ENCODE measurements at regions not wholly inside any gene's neighbourhood (a gene's known extent, or its start where the extent isn't known, plus 50 kb on each side); places are given as distances from the start of the nearest gene placed in this dataset.

DNA sequence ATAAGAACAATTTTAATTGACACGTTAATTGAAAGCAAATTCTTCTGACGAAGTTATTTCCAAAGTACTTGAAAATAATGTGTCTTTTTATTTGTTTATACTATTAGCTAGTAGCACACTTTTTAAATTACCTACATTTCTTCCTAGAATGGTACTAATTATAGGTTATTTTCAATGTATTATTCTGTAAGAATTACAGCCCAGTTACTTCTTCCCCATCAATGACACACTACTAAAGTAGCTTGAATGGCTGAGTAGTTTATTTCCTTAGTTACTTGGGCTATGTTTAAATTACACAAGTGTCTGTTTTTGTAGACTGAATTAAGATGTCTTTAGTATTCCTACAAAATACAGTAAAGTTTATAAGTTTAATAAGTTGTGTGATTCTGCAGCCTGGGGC is 217.6 kb upstream of the IL12A start:
- H3K36me3 ChIP-seq (replicated peaks in 1 of 2; ENCODE audit: control insufficient read depth in 1 of 2, insufficient read depth in 2 of 2, low read length in 1 of 2): peaks cover 0 to 7% of the 10 kb centered on the region in 2 experiments
- no peak overlapping the region for H3K4me2 ChIP-seq
- TF ChIP-seq SIN3A (IDR thresholded peaks at IDR 0.05; ENCODE audit: borderline replicate concordance, low read depth, low read length) (no peak), CTCF (IDR thresholded peaks at IDR 0.05) (no peak), TAF1 (IDR thresholded peaks at IDR 0.05; ENCODE audit: borderline replicate concordance, low read depth, low read length) (no peak), RAD21 (IDR thresholded peaks at IDR 0.05; ENCODE audit: low read length) (no peak), NFIC (IDR thresholded peaks at IDR 0.05; ENCODE audit: borderline replicate concordance) (no peak), NRF1 (IDR thresholded peaks at IDR 0.05; ENCODE audit: low read depth, low read length) (no peak), RCOR1 (IDR thresholded peaks at IDR 0.05; ENCODE audit: low read length) (no peak), POLR2AphosphoS5 (IDR thresholded peaks at IDR 0.05; ENCODE audit: low read depth, low read length) (no peak), TCF12 (IDR thresholded peaks at IDR 0.05) (no peak), MEF2A (IDR thresholded peaks at IDR 0.05; ENCODE audit: borderline replicate concordance, low read depth) (no peak), ELF1 (IDR thresholded peaks at IDR 0.05) (no peak), RFX5 (IDR thresholded peaks at IDR 0.05; ENCODE audit: low read length) (no peak), FOSL2 (IDR thresholded peaks at IDR 0.05; ENCODE audit: borderline replicate concordance, low read depth) (no peak), TEAD4 (IDR thresholded peaks at IDR 0.05; ENCODE audit: borderline replicate concordance, insufficient read depth) (no peak), GATA2 (CRISPR knock-in tag; IDR thresholded peaks at IDR 0.05) (no peak)
- TF ChIP-seq, protein P1, sequence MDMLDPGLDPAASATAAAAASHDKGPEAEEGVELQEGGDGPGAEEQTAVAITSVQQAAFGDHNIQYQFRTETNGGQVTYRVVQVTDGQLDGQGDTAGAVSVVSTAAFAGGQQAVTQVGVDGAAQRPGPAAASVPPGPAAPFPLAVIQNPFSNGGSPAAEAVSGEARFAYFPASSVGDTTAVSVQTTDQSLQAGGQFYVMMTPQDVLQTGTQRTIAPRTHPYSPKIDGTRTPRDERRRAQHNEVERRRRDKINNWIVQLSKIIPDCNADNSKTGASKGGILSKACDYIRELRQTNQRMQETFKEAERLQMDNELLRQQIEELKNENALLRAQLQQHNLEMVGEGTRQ (IDR thresholded peaks at IDR 0.05; ENCODE audit: borderline replicate concordance, low read depth, low read length): no peak
- TF ChIP-seq, protein P2, sequence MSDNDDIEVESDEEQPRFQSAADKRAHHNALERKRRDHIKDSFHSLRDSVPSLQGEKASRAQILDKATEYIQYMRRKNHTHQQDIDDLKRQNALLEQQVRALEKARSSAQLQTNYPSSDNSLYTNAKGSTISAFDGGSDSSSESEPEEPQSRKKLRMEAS (IDR thresholded peaks at IDR 0.05; ENCODE audit: low read depth): no peak
- TF ChIP-seq, protein P3, sequence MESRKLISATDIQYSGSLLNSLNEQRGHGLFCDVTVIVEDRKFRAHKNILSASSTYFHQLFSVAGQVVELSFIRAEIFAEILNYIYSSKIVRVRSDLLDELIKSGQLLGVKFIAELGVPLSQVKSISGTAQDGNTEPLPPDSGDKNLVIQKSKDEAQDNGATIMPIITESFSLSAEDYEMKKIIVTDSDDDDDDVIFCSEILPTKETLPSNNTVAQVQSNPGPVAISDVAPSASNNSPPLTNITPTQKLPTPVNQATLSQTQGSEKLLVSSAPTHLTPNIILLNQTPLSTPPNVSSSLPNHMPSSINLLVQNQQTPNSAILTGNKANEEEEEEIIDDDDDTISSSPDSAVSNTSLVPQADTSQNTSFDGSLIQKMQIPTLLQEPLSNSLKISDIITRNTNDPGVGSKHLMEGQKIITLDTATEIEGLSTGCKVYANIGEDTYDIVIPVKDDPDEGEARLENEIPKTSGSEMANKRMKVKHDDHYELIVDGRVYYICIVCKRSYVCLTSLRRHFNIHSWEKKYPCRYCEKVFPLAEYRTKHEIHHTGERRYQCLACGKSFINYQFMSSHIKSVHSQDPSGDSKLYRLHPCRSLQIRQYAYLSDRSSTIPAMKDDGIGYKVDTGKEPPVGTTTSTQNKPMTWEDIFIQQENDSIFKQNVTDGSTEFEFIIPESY (IDR thresholded peaks at IDR 0.05; ENCODE audit: borderline replicate concordance, low read depth): no peak
- peaks cover 99% of the 10 kb centered on the region for H3K79me2 ChIP-seq (ENCODE audit: insufficient read depth)
- DNase-seq: no peak
- ChIA-PET POLR2A (no interaction called here), CTCF (interaction anchor here (0.8 to 8.5 kb wide), 6 partner anchors 9 to 184 kb away, joined by 3 to 39 read pairs (median 3); no protein-coding TSS in a partner anchor)
- no peaks in the 10 kb centered on the region for H3K9me3 ChIP-seq
- no peak overlapping the region for H3K4me3 ChIP-seq (ENCODE audit: low read depth in 2 of 2, low read length in 1 of 2)
- 94% methylated on average over 2 of the region's 2 CpGs for WGBS (ENCODE audit: low lambda C conversion rate)
- peaks cover 12 to 20% of the 10 kb centered on the region in 2 experiments; a peak in 3 of 4 replicates for H3K4me1 ChIP-seq (ENCODE audit: control insufficient read depth in 1 of 2, insufficient read depth in 2 of 2, low read depth in 1 of 2, low read length in 1 of 2)
- peak overlapping the region in 1 of 2 experiments; percentile 7; a peak in 1 of 4 replicates for H3K27ac ChIP-seq (ENCODE audit: low read depth in 2 of 2, low read length in 1 of 2)
- no peak overlapping the region for H2AFZ ChIP-seq (ENCODE audit: low read depth)
- 0 out of 2 replicates have a peak, but pooled peaks cover 7% of the 10 kb centered on the region for H4K20me1 ChIP-seq (ENCODE audit: insufficient read depth)
- peaks cover 8% of the 10 kb centered on the region for H3F3A ChIP-seq (replicated peaks; ENCODE audit: insufficient read depth)
- H3K9me2 ChIP-seq: no peaks in the 10 kb centered on the region
- no peaks in the 10 kb centered on the region for H3K27me3 ChIP-seq (ENCODE audit: insufficient read depth)
- H3K9ac ChIP-seq: no peak overlapping the region
